NCI-H2196 (cell line): ENCODE measurements at regions not wholly inside any gene's neighbourhood (a gene's known extent, or its start where the extent isn't known, plus 50 kb on each side); places are given as distances from the start of the nearest gene placed in this dataset.
"Not testable (repeated sequence)": the region's sequence is repeated elsewhere in the genome, so short reads cannot be mapped to it uniquely, and the experiment has no call there.

ENCODE experiments used
- DNase-seq: peaks from one replicate; lab custom pipeline; 2025; ENCODE audit not compliant: unreplicated experiment; lab: John Stamatoyannopoulos, UW

DNA sequence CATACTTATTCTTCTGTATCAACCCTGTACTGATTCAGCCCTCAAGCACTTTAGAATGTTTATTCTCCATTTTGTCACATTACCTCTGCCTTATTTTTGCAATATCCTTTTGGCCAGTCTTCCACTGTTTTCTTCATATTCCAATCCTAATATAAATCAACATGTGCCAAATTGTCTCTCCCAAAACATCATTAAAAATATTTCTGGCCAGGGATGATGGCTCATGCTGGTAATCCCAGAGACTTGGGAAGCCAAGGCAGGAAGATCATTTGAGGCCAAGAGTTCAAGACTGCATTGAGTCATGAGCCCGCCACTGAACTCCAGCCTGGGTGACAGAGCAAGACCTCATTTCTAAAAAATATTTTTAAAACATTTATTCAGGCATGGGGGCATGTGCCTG, 641.4 kb upstream of the CBLB start:
- DNase-seq = no peak

GRCh38 chr3:106512846-106513245, 644.0 kb upstream of the CBLB start:
- no peak for DNase-seq

GRCh38 chr3:106514431-106514830, 645.6 kb upstream of the CBLB start:
- DNase-seq = no peak

GRCh38 chr3:106518516-106518915, 649.7 kb upstream of the CBLB start:
- no peak for DNase-seq

DNA sequence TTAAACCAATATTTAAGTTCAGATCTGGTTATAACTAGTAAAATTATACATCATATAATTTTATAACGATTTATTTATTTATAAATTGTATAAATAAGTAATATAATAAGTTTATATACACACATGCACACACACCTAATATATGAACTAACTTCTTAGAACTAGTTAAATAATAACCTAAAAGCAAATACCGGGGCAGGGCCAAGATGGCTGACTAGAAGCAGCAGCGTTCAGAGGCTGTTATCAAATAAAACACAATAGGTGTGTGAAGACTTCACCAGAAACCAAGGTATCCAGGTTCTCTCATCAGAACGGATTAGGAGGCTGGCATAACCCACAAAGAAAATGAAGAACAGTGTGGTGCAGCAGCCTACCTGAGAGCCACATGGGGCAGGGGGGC, 653.6 kb upstream of the CBLB start:
- no peak for DNase-seq

- DNase-seq = no peak
These were observed 660.1 kb upstream of the CBLB start for GRCh38 chr3:106528932-106529331.

- DNase-seq = no peak
These were observed 660.9 kb upstream of the CBLB start for GRCh38 chr3:106529738-106530137.

GRCh38 chr3:106530367-106530766, 661.6 kb upstream of the CBLB start:
- no peak for DNase-seq

DNA sequence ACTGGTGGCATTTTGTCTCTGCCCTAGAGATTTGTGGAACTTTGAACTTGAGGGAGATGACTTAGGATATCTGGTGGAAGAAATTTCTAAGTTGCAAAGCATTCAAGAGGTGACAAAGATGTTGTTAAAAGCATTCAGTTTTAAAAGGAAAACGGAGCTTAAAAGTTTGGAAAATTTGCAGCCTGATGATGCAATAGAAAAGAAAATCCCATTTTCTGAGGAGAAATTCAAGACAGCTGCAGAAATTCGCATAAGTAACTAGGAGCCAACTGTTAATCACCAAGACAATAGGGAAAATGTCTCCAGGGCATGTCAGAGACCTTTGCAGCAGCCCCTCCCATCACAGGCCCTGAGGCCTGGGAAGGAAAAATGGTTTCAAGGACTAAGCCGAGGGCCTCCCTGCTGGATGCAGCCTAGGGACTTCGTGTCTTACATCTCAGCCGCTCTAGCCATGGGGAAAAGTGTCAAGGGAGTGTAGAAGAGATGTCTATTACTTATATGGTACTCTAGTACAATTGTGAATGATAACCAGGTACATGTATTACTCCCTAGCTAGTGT, 663.0 kb upstream of the CBLB start:
- DNase-seq = not testable (repeated sequence)

- DNase-seq = no peak
These were observed 664.4 kb upstream of the CBLB start for GRCh38 chr3:106533093-106533787.

DNA sequence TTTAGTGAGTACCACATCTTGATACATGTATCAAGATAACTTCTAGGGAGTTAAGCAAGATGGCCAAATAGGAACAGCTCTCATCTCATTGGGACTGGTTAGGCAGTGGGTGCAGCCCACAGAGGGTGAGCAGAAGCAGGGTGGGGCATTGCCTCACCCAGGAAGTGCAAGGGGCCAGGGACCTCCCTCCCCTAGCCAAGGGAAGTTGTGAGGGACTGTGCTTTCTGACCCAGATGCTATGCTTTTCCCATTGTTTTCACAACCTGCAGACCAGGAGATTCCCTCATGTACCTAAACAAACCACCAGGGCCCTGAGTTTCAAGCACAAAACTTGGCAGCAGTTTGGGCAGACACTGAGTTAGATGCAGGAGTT, 665.0 kb upstream of the CBLB start:
- DNase-seq = no peak

- no peak for DNase-seq
These were observed 665.4 kb upstream of the CBLB start for GRCh38 chr3:106534206-106534605.

DNA sequence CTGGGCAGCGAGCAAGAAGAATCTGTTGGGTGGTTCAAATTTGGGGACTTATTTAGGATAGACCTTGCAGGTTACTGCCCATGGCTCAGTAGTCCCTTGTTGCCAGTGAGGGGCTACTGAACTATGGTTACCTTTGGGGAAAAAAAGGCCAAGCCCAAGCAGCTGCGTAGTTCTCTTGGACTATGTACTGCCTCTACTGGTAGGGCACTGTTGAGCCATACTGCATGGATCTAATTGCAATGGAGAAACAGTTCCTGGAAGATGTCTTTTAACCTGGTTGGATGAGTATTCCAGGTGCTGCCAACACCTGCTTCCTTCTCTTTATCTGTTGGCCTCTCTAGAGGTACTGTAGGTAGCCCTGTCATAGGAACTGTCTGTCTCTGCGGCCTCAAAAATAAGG, 671.9 kb upstream of the CBLB start:
- no peak for DNase-seq

- DNase-seq = no peak
These were observed 673.4 kb upstream of the CBLB start for GRCh38 chr3:106542101-106542769.

GRCh38 chr3:106552351-106553043, 683.7 kb upstream of the CBLB start:
- no peak for DNase-seq

DNA sequence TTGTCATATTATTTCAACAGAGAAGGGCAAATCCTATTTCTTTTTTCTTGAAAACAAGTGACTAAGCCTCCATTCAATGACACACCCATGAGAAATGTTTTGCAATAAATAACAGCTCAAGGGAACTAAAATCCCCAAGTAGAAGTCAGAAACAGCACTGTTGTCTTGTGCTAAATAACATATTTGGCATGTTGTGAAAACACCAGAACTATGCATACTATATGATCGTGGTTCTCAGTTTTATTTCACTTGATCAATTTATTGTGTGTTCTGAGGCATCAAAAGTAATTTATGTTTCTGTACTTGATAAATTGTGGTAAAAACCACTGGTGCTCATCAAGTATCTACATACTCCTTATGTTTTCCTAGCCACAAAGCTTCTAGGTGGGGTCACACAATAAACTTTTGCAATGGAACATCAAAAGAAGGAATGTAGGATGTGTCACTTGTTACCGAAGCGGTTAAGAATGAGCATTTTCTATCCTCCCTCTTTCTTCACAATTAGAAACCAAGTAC, 691.7 kb upstream of the CBLB start:
- no peak for DNase-seq

- DNase-seq = no peak
These were observed 697.5 kb upstream of the CBLB start for GRCh38 chr3:106566277-106566676.

- no peak for DNase-seq
These were observed 701.6 kb upstream of the CBLB start for GRCh38 chr3:106570426-106570825.

GRCh38 chr3:106573605-106574004, 704.8 kb upstream of the CBLB start:
- DNase-seq = no peak

- DNase-seq = no peak
These were observed 706.2 kb upstream of the CBLB start for GRCh38 chr3:106575029-106575428.

- DNase-seq = no peak
These were observed 708.4 kb upstream of the CBLB start for GRCh38 chr3:106577241-106577640.

- no peak for DNase-seq
These were observed 710.1 kb upstream of the CBLB start for GRCh38 chr3:106578911-106579310.
